ENCODE measurements at regions not wholly inside any gene's neighbourhood (a gene's known extent, or its start where the extent isn't known, plus 50 kb on each side); places are given as distances from the start of the nearest gene placed in this dataset.

GRCh38 chr16:51763072-51763661 is 612.1 kb upstream of the SALL1 start:
- TF ChIP-seq MAX (IDR thresholded peaks at IDR 0.05; ENCODE audit: insufficient read depth, insufficient read length) (no peak), EZH2 (IDR thresholded peaks at IDR 0.05; ENCODE audit: borderline replicate concordance, low read depth, low read length, severe bottlenecking) (no peak), CTCF (IDR thresholded peaks at IDR 0.05; ENCODE audit: extremely low read depth in 1 of 2, insufficient read depth in 1 of 2, low read depth in 1 of 2, low read length in 2 of 2) (no peak), POLR2A (IDR thresholded peaks at IDR 0.05; ENCODE audit: low read depth, low read length) (no peak), POLR2AphosphoS5 (IDR thresholded peaks at IDR 0.05; ENCODE audit: insufficient read depth, low read depth, low read length) (no peak), JUN (IDR thresholded peaks at IDR 0.05; ENCODE audit: borderline replicate concordance, insufficient read depth, insufficient read length, low read depth) (no peak), MYC (IDR thresholded peaks at IDR 0.05; ENCODE audit: low read depth, low read length) (no peak)

All from endothelial cell of umbilical vein (primary cell).